Uterus (tissue), 2 donors: ENCODE measurements at regions not wholly inside any gene's neighbourhood (a gene's known extent, or its start where the extent isn't known, plus 50 kb on each side); places are given as distances from the start of the nearest gene placed in this dataset.

Experiments
- POLR2A ChIP-seq, 2 donors: fragments of 450-650 bp; IDR thresholded peaks; one replicate each; pipeline ENCODE4 v1.6.1; 2016; ENCODE audit warnings: antibody characterized with exemption in 2 of 2, mild to moderate bottlenecking in 1 of 2, moderate library complexity in 1 of 2
- TF ChIP-seq, protein P1 (sequence below), 4 experiments: fragments of 200-600 bp in 2 of 4; fragments of 450-650 bp in 2 of 4; sonication (generic) in 2 of 4; IDR thresholded peaks; one replicate each; pipeline ENCODE4 v1.5.1; 2016 to 2019; ENCODE audit warnings: antibody characterized with exemption in 4 of 4, mild to moderate bottlenecking in 2 of 4, moderate library complexity in 1 of 4

DNA sequence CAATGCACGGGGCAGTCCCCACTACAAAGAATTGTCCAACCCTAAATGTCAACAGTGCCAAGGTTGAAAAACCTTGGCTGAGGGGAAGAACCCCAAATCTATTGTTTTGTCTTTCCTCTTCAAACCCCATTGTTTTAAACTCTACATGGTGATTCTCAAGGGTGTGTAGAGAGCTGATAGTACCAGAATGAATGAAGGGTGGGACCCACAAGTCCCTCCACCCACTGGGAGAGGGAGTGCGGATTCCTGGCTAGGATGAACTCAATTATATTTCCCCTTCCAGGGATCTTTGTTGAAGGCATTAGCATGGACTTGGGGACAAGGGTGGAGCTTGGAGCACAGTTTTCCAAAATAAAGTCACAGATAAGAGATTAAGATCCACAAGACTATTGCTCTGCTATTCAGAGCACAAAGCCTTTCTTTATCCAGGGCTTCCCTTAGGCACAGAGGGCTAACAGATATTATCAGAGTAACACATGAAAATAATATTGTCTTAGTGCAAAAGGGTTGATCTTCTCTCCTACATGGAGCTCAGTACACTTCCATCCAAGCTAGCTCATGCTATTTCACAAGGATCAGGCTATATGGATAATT is 755.1 kb upstream of the TBX3 start:
- TF ChIP-seq, protein P1, sequence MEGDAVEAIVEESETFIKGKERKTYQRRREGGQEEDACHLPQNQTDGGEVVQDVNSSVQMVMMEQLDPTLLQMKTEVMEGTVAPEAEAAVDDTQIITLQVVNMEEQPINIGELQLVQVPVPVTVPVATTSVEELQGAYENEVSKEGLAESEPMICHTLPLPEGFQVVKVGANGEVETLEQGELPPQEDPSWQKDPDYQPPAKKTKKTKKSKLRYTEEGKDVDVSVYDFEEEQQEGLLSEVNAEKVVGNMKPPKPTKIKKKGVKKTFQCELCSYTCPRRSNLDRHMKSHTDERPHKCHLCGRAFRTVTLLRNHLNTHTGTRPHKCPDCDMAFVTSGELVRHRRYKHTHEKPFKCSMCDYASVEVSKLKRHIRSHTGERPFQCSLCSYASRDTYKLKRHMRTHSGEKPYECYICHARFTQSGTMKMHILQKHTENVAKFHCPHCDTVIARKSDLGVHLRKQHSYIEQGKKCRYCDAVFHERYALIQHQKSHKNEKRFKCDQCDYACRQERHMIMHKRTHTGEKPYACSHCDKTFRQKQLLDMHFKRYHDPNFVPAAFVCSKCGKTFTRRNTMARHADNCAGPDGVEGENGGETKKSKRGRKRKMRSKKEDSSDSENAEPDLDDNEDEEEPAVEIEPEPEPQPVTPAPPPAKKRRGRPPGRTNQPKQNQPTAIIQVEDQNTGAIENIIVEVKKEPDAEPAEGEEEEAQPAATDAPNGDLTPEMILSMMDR (IDR thresholded peaks at IDR 0.05) = no peak
- TF ChIP-seq POLR2A (IDR thresholded peaks at IDR 0.05) = no peak
